Breast epithelium (tissue), 3 donors: ENCODE measurements at regions not wholly inside any gene's neighbourhood (a gene's known extent, or its start where the extent isn't known, plus 50 kb on each side); places are given as distances from the start of the nearest gene placed in this dataset.

ENCODE experiments used
- CTCF ChIP-seq, 3 donors: fragments of 450-650 bp; IDR thresholded peaks; one replicate each; pipeline ENCODE4 v1.5.1; 2016 to 2017; ENCODE audit warnings: antibody characterized with exemption in 3 of 3, mild to moderate bottlenecking in 3 of 3, moderate library complexity in 3 of 3
- POLR2A ChIP-seq: fragments of 450-650 bp; IDR thresholded peaks from one replicate; pipeline ENCODE4 v1.6.1; 2016; ENCODE audit warnings: antibody characterized with exemption, mild to moderate bottlenecking, moderate library complexity

- TF ChIP-seq CTCF (IDR thresholded peaks at IDR 0.05) (no peak), POLR2A (no peak)
These were observed 312.7 kb upstream of the DPH6 start for GRCh38 chr15:35858707-35859106.
